ENCODE measurements at regions not wholly inside any gene's neighbourhood (a gene's known extent, or its start where the extent isn't known, plus 50 kb on each side); places are given as distances from the start of the nearest gene placed in this dataset.

GRCh38 chr10:118246332-118247295 is 95.5 kb downstream of the FAM204A start:
- no peak for DNase-seq (ENCODE audit: low read depth in 3 of 3)

GRCh38 chr10:118243907-118244306 is 98.2 kb downstream of the FAM204A start:
- DNase-seq (ENCODE audit: low read depth in 3 of 3): no peak

GRCh38 chr10:118241229-118242137 is 100.6 kb downstream of the FAM204A start:
- peak; percentile 28 to 37 (median 32) for DNase-seq (ENCODE audit: low read depth in 3 of 3)

- DNase-seq (ENCODE audit: low read depth in 3 of 3): no peak
Measured at GRCh38 chr10:118239236-118239630, 102.9 kb downstream of the FAM204A start.

GRCh38 chr10:118238573-118239235 is 103.4 kb downstream of the FAM204A start:
- DNase-seq (ENCODE audit: low read depth in 3 of 3): no peak

GRCh38 chr10:118237930-118238329 is 104.2 kb downstream of the FAM204A start:
- no peak for DNase-seq (ENCODE audit: low read depth in 3 of 3)

- no peak for DNase-seq (ENCODE audit: low read depth in 3 of 3)
Measured at GRCh38 chr10:118234683-118235082, 107.4 kb downstream of the FAM204A start.

- DNase-seq (ENCODE audit: low read depth in 3 of 3): no peak
Measured at GRCh38 chr10:118220346-118220850, 121.7 kb downstream of the FAM204A start.

- DNase-seq (ENCODE audit: low read depth in 3 of 3): no peak
Measured at GRCh38 chr10:118218562-118218961, 123.6 kb downstream of the FAM204A start.

- DNase-seq (ENCODE audit: low read depth in 3 of 3): no peak
Measured at GRCh38 chr10:118216571-118217170, 125.5 kb downstream of the FAM204A start.

- DNase-seq (ENCODE audit: low read depth in 3 of 3): no peak
Measured at GRCh38 chr10:118216020-118216419, 126.1 kb downstream of the FAM204A start.

GRCh38 chr10:118214776-118215175 is 127.3 kb downstream of the FAM204A start:
- no peak for DNase-seq (ENCODE audit: low read depth in 3 of 3)

- no peak for DNase-seq (ENCODE audit: low read depth in 3 of 3)
Measured at GRCh38 chr10:118213436-118213835, 128.7 kb downstream of the FAM204A start.

GRCh38 chr10:118210276-118210675 is 131.8 kb downstream of the FAM204A start:
- DNase-seq (ENCODE audit: low read depth in 3 of 3): no peak

GRCh38 chr10:118209215-118209614 is 132.9 kb downstream of the FAM204A start:
- no peak for DNase-seq (ENCODE audit: low read depth in 3 of 3)

- no peak for DNase-seq (ENCODE audit: low read depth in 3 of 3)
Measured at GRCh38 chr10:118207470-118208007, 134.6 kb downstream of the FAM204A start.

- no peak for DNase-seq (ENCODE audit: low read depth in 3 of 3)
Measured at GRCh38 chr10:118204292-118204943, 137.7 kb downstream of the FAM204A start.

GRCh38 chr10:118203461-118203860 is 138.7 kb downstream of the FAM204A start:
- DNase-seq (ENCODE audit: low read depth in 3 of 3): no peak

GRCh38 chr10:118195729-118196128 is 146.4 kb downstream of the FAM204A start:
- DNase-seq (ENCODE audit: low read depth in 3 of 3): no peak

GRCh38 chr10:118193642-118194041 is 146.9 kb upstream of the RAB11FIP2 start:
- no peak for DNase-seq (ENCODE audit: low read depth in 3 of 3)
